Heart right ventricle (tissue), 16 donors: ENCODE measurements at regions not wholly inside any gene's neighbourhood (a gene's known extent, or its start where the extent isn't known, plus 50 kb on each side); places are given as distances from the start of the nearest gene placed in this dataset.

Source experiments
- ATAC-seq, 8 donors: fragments of 200-7000 bp; cut with Tn5 transposase; one replicate each; pipeline ENCODE4 v1.9.1; 2020; ENCODE audit warnings: mild to moderate bottlenecking in 8 of 8, moderate library complexity in 8 of 8, moderate number of reproducible peaks in 1 of 8
- DNase-seq, 2 donors: peaks; one replicate each; pipeline ENCODE4 v3.0.0-alpha.2; 2020
- H3K27ac ChIP-seq, 10 donors: fragments of 200-600 bp; sonication (generic) in 2 of 10; one replicate each; pipeline versions ENCODE4 v1.5.0 to v1.8.0; 2020 to 2022; ENCODE audit warnings: mild to moderate bottlenecking in 3 of 10
- H3K27me3 ChIP-seq, 7 donors: fragments of 200-600 bp; one replicate each; pipeline ENCODE4 v1.8.0; 2021 to 2022; ENCODE audit warnings: mild to moderate bottlenecking in 2 of 7
- H3K36me3 ChIP-seq, 9 donors: fragments of 200-600 bp; sonication (generic) in 1 of 9; one replicate each; pipeline versions ENCODE4 v1.5.0 to v1.8.0; 2020 to 2022; ENCODE audit warnings: mild to moderate bottlenecking in 2 of 9
- H3K4me1 ChIP-seq, 9 donors: fragments of 200-600 bp; sonication (generic) in 1 of 9; one replicate each; pipeline versions ENCODE4 v1.5.0 to v1.8.0; 2020 to 2022; ENCODE audit warnings: mild to moderate bottlenecking in 4 of 9
- H3K4me3 ChIP-seq, 10 donors: fragments of 200-600 bp; sonication (generic) in 2 of 10; one replicate each; pipeline versions ENCODE4 v1.5.0 to v1.8.0; 2020 to 2022; ENCODE audit warnings: mild to moderate bottlenecking in 7 of 10, moderate library complexity in 2 of 10
- H3K9me3 ChIP-seq, 11 donors: fragments of 200-600 bp in 10 of 11; sonication (generic) in 2 of 11; one replicate each; pipeline versions ENCODE4 v1.5.0 to v1.8.0; 2013 to 2022; ENCODE audit warnings: mild to moderate bottlenecking in 2 of 11, control low read depth in 1 of 11, moderate library complexity in 1 of 11
- CTCF ChIP-seq, 9 donors: fragments of 200-600 bp; sonication (generic) in 2 of 9; IDR thresholded peaks; one replicate each; pipeline versions ENCODE4 v1.5.0 to v1.8.0; 2021 to 2022; ENCODE audit warnings: antibody characterized with exemption in 9 of 9, mild to moderate bottlenecking in 5 of 9, moderate library complexity in 1 of 9
- WGBS, 2 donors: extraction: QIAGEN DNeasy Blood & Tissue Kit; methylation state at CpG; one replicate each; pipeline ENCODE4 v1.1.7; 2013; ENCODE audit warnings: inconsistent platforms in 1 of 2; 5-methylcytosine and 5-hydroxymethylcytosine counted together
- intact Hi-C, 10 donors: fragments of 100-400 bp; cut with DNase I; formaldehyde crosslinking; loops; one replicate each; pipeline versions ENCODE4 v1.11.1 to v1.14.2; 2022
- donor health status: Arrhythmogenic right ventricular cardiomyopathy.
- donor health status: ischemic (EF 13 %, LVEDD 7.1; RV severe dilation, severe dysfunction).
- donor health status: healthy with polysubstance abuse.
- donor health status: DM: no; HTN: yes; CAD: no.
- donor health status: DM: no; HTN: no; CAD: no.
- donor health status: ischemic (EF 25% LVEDD 6.9; RV normal size, moderate dysfunction).
- donor health status: ischemic (EF 25% LVEDD 5.7; RV mildly dilated, moderate dysfunction).
- donor health status: healthy.
- donor health status: DM: yes; HTN: yes; CAD: no.
- donor health status: Ischemic cardiomyopathy.
- donor health status: ischemic (EF 35%, LVEDD 5.7; RV mildly dilated, moderate dysfunction).
- donor health status: nonischemic (EF 11% LVEDD 7.7; RV severe dilation, severe dysfunction).
- donor health status: DM: yes; HTN: yes; CAD: no.
- donor health status: PGD.
- donor health status: ischemic (EF 29% LVEDD 5.4; RV normal size, mild dysfunction).
- donor health status: nonischemic (EF 23%, LVEDD 6.1; RV moderate dilation, normal function).

- no peak for TF ChIP-seq CTCF (IDR thresholded peaks at IDR 0.05)
- DNase-seq (no peak), ATAC-seq (no peak)
- Histone ChIP-seq H3K36me3 (no peaks in the 10 kb centered on the region), H3K9me3 (no peaks in the 10 kb centered on the region), H3K4me3 (no peak overlapping the region), H3K27ac (no peak overlapping the region), H3K27me3 (no peaks in the 10 kb centered on the region), H3K4me1 (peaks cover 0 to 3% (median 0%) of the 10 kb centered on the region in 9 donors)
- intact Hi-C loops: no loop called here
Observed at GRCh38 chr6:164854526-164854925, 454.9 kb downstream of the C6orf118 start.

GRCh38 chr6:164845773-164846172 lies 463.6 kb downstream of the C6orf118 start:
- no peak for TF ChIP-seq CTCF (IDR thresholded peaks at IDR 0.05)
- peaks cover 0 to 9% (median 0%) of the 10 kb centered on the region in 9 donors for H3K4me1 ChIP-seq
- H3K36me3 ChIP-seq: no peaks in the 10 kb centered on the region
- 64 to 66% methylated on average over 1 of the region's 1 CpG for WGBS, 2 donors
- no peak overlapping the region for H3K4me3 ChIP-seq
- H3K27me3 ChIP-seq: no peaks in the 10 kb centered on the region
- H3K9me3 ChIP-seq: peaks cover 0 to 5% (median 0%) of the 10 kb centered on the region in 11 donors
- no peak overlapping the region for H3K27ac ChIP-seq
- intact Hi-C loops: no loop called here
- DNase-seq (no peak), ATAC-seq (peak in 4 of 8 donors; percentile 55 to 79 (median 63))

- WGBS, 2 donors: 96 to 97% methylated on average over 1 of the region's 1 CpG
- no peaks in the 10 kb centered on the region for H3K27me3 ChIP-seq
- H3K9me3 ChIP-seq: peaks cover 0 to 23% (median 0%) of the 10 kb centered on the region in 11 donors
- H3K4me3 ChIP-seq: no peak overlapping the region
- intact Hi-C loops: no loop called here
- no peak overlapping the region for H3K27ac ChIP-seq
- H3K4me1 ChIP-seq: peaks cover 0 to 9% (median 0%) of the 10 kb centered on the region in 9 donors
- no peak for ATAC-seq
- no peak for DNase-seq
- no peak for TF ChIP-seq CTCF (IDR thresholded peaks at IDR 0.05)
- no peaks in the 10 kb centered on the region for H3K36me3 ChIP-seq
Observed at GRCh38 chr6:164842085-164842484, 467.3 kb downstream of the C6orf118 start.

- intact Hi-C loops: no loop called here
- Histone ChIP-seq H3K36me3 (no peaks in the 10 kb centered on the region), H3K9me3 (peaks cover 0 to 24% (median 0%) of the 10 kb centered on the region in 11 donors), H3K27ac (no peak overlapping the region), H3K4me3 (no peak overlapping the region), H3K4me1 (no peaks in the 10 kb centered on the region), H3K27me3 (no peaks in the 10 kb centered on the region)
- 35 to 42% methylated on average over 1 of the region's 1 CpG for WGBS, 2 donors
- ATAC-seq: no peak
- DNase-seq: no peak
- TF ChIP-seq CTCF (IDR thresholded peaks at IDR 0.05): no peak
Observed at GRCh38 chr6:164838068-164838615, 471.3 kb downstream of the C6orf118 start.
